GM19023 (cell line): ENCODE measurements at regions not wholly inside any gene's neighbourhood (a gene's known extent, or its start where the extent isn't known, plus 50 kb on each side); places are given as distances from the start of the nearest gene placed in this dataset.

Experiments used
- ATAC-seq: cut with Tn5 transposase; IDR thresholded peaks from one replicate; pipeline ENCODE4 v1.9.1; 2021; ENCODE audit warnings: mild to moderate bottlenecking, moderate library complexity; ENCODE audit not compliant: unreplicated experiment

- no peak for ATAC-seq
Observed at GRCh38 chr4:4808086-4808485, 51.4 kb upstream of the MSX1 start.

- no peak for ATAC-seq
Observed at GRCh38 chr4:4805887-4806286, 53.6 kb upstream of the MSX1 start.

DNA sequence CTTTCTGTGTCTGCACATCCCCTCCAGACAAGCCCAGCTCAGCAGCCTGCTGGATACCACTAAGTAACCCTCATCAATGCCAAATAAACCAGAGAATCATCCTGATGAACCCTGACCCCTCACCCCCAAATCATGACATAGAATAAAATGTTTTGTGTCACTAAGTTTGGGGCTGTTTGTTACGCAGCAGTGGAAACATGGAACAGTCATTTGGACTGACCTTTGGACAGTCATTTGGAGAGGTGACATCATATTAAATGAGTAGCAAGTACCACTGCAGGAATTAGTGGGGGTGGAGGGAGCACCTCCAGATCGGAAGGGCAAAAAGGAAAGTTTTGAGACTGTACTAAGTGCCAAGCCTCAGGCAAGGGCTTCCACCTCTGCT lies 55.6 kb upstream of the MSX1 start:
- no peak for ATAC-seq

- no peak for ATAC-seq
Observed at GRCh38 chr4:4803216-4803911, 56.1 kb upstream of the MSX1 start.

DNA sequence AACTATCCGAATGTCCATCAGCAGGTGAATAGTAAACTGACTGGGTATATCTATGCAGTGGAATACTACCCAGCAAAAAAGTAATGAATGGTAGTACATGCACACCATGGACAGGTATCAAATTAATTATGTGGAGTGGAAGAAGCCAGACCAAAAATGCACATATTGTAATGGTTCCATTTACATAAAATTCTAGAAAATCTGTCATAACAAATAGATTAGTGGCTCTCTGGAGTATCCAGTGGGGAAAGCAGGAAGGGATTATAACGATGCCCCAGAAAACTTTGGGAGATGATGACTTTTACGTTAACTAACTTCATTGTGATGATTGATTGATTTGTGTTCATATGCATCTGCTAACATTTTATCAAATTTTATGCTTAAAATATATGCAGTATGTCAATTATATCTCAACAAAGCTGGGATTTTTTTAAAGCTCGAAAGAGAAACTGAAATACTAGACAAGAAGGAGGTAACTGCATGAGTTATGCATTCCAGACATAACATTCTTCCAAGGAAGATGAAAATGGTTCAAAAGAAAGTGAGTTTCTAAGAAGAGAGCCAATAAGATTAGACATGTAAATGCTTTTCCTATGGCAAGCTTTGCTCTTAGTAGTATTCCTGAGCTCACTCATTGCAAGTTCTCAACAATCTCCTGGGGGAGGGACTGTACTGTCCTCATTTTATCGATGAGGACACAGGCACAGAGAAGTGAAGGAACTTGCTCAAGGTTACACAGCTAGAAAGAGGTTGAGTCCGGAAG lies 58.6 kb upstream of the MSX1 start:
- ATAC-seq, result no peak

- ATAC-seq, result no peak
Observed at GRCh38 chr4:4794421-4794820, 65.0 kb upstream of the MSX1 start.

GRCh38 chr4:4792466-4792865 lies 67.0 kb upstream of the MSX1 start:
- ATAC-seq, result no peak

- ATAC-seq, result no peak
Observed at GRCh38 chr4:4791299-4792111, 68.0 kb upstream of the MSX1 start.

GRCh38 chr4:4789462-4789861 lies 70.0 kb upstream of the MSX1 start:
- ATAC-seq, result no peak

GRCh38 chr4:4788573-4788972 lies 70.9 kb upstream of the MSX1 start:
- no peak for ATAC-seq

- no peak for ATAC-seq
Observed at GRCh38 chr4:4787421-4787820, 72.0 kb upstream of the MSX1 start.

DNA sequence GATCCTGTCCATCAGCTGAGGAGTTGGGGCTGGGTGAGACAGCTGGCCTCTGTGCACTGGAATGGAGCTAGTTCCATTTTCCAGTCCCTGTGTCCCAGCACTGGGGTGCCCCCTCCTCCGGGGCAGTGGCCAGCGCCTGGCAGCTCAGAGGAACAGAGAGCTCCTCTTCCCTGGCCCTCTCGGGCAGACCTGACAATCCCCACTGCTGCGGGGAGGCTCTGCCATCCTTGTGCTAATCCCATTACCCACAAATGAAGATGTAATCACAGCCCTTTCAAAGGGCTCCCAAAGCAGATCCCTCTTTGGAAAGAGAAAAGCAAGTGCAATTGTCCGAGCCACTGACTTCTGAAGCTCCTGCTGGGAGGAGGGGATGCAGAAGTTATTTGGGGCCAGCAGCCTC lies 75.1 kb upstream of the MSX1 start:
- ATAC-seq, result no peak

- ATAC-seq, result no peak
Observed at GRCh38 chr4:4783847-4784246, 75.6 kb upstream of the MSX1 start.

GRCh38 chr4:4782969-4783368 lies 76.5 kb upstream of the MSX1 start:
- no peak for ATAC-seq

GRCh38 chr4:4781936-4782707 lies 77.3 kb upstream of the MSX1 start:
- ATAC-seq, result no peak

DNA sequence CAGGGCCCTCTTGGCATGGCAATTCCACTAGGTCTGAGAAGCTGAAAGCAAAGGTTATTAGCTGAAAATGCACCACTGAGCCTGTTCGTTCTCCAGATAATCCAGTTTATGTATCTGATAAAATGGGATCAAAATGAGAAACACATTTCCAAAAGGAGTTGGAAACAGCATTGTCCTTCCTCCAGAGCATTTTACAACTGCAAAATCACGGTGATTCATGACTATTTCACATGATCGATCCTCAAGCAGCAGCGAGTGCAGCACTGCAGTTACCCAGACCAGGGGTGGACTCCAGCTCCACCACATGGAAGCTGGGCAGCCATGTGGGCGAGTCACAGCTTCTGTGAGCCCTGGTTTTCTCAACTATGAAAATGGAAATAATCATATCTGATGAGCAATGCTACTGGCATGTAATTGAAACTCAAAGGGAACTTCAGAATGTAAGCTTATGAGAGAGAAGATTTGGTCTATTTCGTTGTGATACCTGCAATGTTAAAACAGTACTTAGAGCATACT lies 78.7 kb upstream of the MSX1 start:
- no peak for ATAC-seq

DNA sequence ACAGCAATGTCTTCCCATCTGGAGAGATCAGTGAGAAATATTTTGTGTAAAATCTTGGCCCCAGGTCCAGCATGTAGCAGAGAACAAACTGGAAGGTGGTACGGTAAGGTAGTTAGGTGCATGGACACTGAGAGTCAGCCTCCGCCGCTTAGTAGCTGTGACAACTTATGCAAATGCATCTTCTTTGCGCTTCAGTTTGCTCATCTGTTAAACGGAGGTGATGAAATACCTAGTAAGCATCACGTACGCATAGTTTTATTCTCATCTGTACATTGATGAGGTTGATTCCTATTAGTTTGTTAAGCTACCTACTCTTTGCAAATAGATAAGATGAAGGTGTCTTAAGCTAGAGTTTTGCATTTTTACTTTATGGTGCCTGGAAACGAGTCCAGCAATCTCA lies 80.0 kb upstream of the MSX1 start:
- ATAC-seq, result no peak

GRCh38 chr4:4779054-4779453 lies 80.4 kb upstream of the MSX1 start:
- ATAC-seq, result no peak

- no peak for ATAC-seq
Observed at GRCh38 chr4:4778554-4778953, 80.9 kb upstream of the MSX1 start.

DNA sequence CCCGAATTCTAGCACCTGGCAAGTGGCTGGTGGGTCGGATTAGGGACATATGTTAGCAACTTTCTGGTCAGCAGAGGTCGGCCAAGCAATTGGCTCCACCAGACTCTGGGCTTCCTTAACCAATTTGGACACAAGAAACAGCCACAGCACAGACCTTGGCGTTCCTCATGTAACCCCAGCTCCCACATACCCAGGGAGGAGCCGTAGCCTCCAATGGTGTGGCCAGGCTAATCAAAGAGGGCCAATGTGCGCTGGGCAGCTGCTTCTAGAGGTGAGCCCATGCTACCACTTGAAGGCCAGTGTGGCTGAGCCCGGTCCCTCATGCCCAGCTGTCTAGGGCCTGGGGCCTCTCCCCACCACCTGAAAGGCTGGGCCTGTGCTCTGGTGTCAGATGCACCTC lies 82.5 kb upstream of the MSX1 start:
- no peak for ATAC-seq

- ATAC-seq, result no peak
Observed at GRCh38 chr4:4776335-4776734, 83.1 kb upstream of the MSX1 start.
